ENCODE measurements at regions not wholly inside any gene's neighbourhood (a gene's known extent, or its start where the extent isn't known, plus 50 kb on each side); places are given as distances from the start of the nearest gene placed in this dataset.

- no peak for TF ChIP-seq GATA2 (IDR thresholded peaks at IDR 0.05; ENCODE audit: low read depth, low read length)
- no peak for TF ChIP-seq GATA3 (IDR thresholded peaks at IDR 0.05; ENCODE audit: low read depth, low read length)
These were observed 118.7 kb upstream of the BOD1 start for GRCh38 chr5:173735184-173735583.

DNA sequence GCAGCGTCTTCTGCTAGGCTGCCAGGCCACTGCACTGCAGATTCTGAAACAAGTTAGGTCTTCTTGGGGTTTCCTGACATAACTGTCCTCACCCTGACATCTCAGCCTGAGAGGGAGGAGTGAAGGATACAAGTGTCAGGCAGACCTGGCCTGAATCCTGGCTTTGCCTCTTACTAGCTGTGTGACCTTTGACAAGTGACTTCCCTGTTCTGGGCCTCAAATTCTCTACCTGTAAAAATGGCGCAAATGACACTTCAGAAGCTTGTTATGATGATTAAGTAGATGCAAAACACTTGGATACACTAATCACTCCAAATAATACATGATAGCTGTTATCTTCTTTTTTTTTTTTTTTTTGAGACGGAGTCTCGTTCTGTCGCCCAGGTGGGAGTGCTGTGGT lies 119.2 kb upstream of the BOD1 start:
- TF ChIP-seq GATA3 (IDR thresholded peaks at IDR 0.05; ENCODE audit: low read depth, low read length) = no peak
- TF ChIP-seq GATA2 (IDR thresholded peaks at IDR 0.05; ENCODE audit: low read depth, low read length) = no peak

DNA sequence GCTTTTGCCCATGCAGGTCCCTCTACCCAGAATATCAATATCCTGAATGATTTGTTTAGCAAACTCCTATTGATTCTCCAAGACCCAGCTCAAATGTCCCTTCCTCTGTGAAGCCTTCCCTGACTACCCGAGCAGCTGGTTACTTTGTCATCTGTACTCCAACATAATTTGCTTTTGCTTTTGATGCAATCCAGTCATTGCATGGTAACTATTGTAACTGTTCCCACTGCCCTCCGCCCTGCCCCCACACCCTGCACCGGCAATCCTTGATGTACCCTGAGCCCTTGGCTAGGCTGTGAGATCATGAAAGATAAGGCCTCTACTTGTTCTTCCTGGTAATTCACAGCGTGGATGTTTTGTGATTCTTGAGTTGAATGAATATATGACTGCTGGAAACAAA lies 119.9 kb upstream of the BOD1 start:
- no peak for TF ChIP-seq GATA3 (IDR thresholded peaks at IDR 0.05; ENCODE audit: low read depth, low read length)
- TF ChIP-seq GATA2 (IDR thresholded peaks at IDR 0.05; ENCODE audit: low read depth, low read length) = peak; percentile 60

GRCh38 chr5:173736923-173737412 lies 120.5 kb upstream of the BOD1 start:
- TF ChIP-seq GATA2 (IDR thresholded peaks at IDR 0.05; ENCODE audit: low read depth, low read length) (no peak), GATA3 (IDR thresholded peaks at IDR 0.05; ENCODE audit: low read depth, low read length) (no peak)

DNA sequence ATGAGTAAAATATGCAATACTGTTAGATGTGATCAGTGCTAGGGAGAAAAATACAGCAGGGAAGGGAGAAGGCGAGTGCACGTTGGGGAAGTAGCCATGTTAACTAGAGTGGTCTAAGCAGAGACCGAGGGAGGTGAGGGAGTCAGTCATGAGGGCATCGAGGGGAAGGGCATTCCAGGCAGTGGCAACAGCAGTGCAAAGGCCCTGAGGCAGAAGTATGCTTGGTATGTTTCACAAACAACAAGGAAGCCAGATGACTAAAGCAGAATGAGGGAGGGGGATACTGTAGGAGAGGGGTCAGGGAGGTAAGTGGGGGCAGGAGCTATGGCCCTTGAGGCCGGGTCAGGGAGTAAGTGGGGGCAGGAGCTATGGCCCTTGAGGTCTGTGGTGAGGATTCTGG lies 123.3 kb upstream of the BOD1 start:
- TF ChIP-seq GATA2 (IDR thresholded peaks at IDR 0.05; ENCODE audit: low read depth, low read length) = no peak
- no peak for TF ChIP-seq GATA3 (IDR thresholded peaks at IDR 0.05; ENCODE audit: low read depth, low read length)

GRCh38 chr5:173740400-173740799 lies 124.0 kb upstream of the BOD1 start:
- TF ChIP-seq GATA2 (IDR thresholded peaks at IDR 0.05; ENCODE audit: low read depth, low read length) = no peak
- TF ChIP-seq GATA3 (IDR thresholded peaks at IDR 0.05; ENCODE audit: low read depth, low read length) = no peak

DNA sequence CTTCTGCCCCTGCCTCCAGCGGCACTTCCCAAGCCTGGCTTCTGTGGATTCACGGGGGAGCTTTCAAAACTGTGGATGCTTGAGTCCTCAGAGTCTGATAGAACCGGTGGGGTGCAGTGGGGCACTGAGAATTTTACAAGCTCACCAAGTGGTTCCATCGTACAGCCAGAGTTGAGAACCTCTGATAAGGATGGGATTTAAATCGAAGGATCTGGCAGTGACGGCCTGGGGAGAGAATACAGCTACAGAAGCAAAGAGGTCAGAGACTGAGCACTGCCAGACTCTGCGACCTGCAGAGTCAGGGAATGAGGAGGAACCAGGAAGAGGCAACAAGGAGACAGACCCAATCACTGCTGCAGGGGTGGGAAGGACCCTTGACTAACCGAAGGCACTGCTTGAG lies 124.6 kb upstream of the BOD1 start:
- TF ChIP-seq GATA3 (IDR thresholded peaks at IDR 0.05; ENCODE audit: low read depth, low read length) (no peak), GATA2 (IDR thresholded peaks at IDR 0.05; ENCODE audit: low read depth, low read length) (no peak)

DNA sequence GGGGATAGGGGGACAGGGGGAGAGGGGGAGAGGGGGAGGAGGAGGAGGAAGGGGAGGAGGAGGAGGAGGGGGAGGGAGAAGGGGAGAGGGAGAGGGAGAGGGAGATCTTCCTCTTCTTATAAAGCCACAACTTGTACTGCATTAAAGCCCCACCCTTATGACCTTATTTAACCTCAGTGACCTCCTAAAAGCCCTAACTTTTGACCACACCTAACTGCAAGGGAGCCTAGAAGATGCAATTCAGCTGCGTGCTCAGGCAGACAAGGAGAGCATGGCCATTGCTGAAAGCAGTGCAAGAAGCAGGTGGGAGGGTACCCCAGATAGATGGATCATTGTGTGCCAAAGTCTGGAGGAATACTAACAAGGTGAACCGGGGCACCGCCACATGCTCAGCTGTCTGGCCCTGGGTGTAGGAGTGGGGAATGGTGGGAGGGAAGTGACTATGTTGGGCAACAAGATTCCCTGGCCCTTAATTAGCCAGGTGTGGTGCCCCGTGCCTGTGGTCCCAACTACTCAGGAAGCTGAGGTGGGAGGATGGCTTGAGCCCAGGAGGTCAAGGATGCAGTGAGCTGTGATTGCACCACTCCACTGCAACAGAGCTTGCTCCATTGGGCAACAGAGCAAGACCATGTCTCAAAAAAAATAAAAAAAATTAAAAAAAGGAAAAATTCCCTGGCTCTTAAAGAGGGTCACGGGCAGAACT lies 125.4 kb upstream of the BOD1 start:
- TF ChIP-seq GATA2 (IDR thresholded peaks at IDR 0.05; ENCODE audit: low read depth, low read length) = no peak
- no peak for TF ChIP-seq GATA3 (IDR thresholded peaks at IDR 0.05; ENCODE audit: low read depth, low read length)

DNA sequence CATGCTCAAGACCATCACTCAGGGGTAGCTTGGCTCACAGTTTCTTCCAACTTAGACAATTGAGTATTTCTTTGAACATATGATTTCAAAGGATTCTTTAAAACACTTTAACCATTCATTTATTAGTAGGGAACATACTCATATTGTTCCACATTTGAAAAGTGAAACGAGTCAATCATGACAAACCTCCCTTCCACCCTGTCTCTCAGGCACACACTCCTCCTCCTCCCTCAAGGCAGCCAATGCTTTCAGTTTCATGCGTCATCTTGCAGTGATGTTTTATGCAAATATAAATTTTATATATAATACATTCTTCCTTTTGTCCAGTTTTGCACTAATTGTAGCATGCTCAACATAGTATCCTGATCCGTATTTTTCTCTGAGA lies 126.0 kb upstream of the BOD1 start:
- TF ChIP-seq GATA3 (IDR thresholded peaks at IDR 0.05; ENCODE audit: low read depth, low read length) (no peak), GATA2 (IDR thresholded peaks at IDR 0.05; ENCODE audit: low read depth, low read length) (no peak)

GRCh38 chr5:173743641-173744343 lies 127.3 kb upstream of the BOD1 start:
- no peak for TF ChIP-seq GATA3 (IDR thresholded peaks at IDR 0.05; ENCODE audit: low read depth, low read length)
- TF ChIP-seq GATA2 (IDR thresholded peaks at IDR 0.05; ENCODE audit: low read depth, low read length) = no peak

GRCh38 chr5:173744551-173744950 lies 128.1 kb upstream of the BOD1 start:
- TF ChIP-seq GATA3 (IDR thresholded peaks at IDR 0.05; ENCODE audit: low read depth, low read length) (no peak), GATA2 (IDR thresholded peaks at IDR 0.05; ENCODE audit: low read depth, low read length) (no peak)

DNA sequence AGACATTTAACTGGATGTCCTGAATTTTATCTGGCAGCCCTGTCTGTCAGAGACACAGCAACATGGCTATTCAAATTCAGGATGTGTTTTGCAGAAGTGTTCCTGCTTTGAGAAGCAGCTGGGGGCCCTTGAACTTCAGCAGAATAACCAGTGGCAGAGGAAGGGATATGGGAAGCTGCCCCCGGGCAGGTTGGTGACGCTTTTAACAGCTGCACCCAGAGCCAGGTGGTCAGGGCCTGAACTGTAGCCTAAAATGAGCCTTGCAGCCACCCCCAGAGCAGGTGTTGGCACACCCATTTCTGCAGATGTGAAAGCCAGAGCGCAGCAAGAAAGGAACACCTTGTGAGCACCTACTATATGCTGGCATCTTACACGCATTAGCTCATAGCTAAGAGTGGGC lies 128.7 kb upstream of the BOD1 start:
- no peak for TF ChIP-seq GATA2 (IDR thresholded peaks at IDR 0.05; ENCODE audit: low read depth, low read length)
- TF ChIP-seq GATA3 (IDR thresholded peaks at IDR 0.05; ENCODE audit: low read depth, low read length) = no peak

DNA sequence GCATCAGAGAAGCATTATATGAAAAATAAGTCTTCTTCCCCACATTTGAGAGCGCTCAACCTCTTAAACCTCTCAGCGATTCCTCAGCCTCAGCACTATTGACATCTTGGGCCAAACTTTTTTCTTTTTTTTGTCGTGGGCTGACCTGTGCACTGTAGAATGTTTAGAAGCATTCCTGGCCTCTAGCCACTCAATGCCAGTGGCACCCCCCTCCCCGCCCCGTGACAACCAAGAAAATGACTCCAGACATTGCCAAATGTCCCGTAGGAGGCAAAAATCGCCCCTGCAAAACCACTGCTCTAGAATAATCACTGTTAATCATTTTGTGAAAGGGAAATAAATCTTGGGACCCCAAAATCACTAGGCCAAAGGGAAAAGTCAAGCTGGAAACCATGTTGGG lies 129.1 kb upstream of the BOD1 start:
- TF ChIP-seq GATA3 (IDR thresholded peaks at IDR 0.05; ENCODE audit: low read depth, low read length) = no peak
- no peak for TF ChIP-seq GATA2 (IDR thresholded peaks at IDR 0.05; ENCODE audit: low read depth, low read length)

- TF ChIP-seq GATA2 (IDR thresholded peaks at IDR 0.05; ENCODE audit: low read depth, low read length) (no peak), GATA3 (IDR thresholded peaks at IDR 0.05; ENCODE audit: low read depth, low read length) (no peak)
These were observed 129.7 kb upstream of the BOD1 start for GRCh38 chr5:173746047-173746646.

GRCh38 chr5:173747876-173748275 lies 131.4 kb upstream of the BOD1 start:
- no peak for TF ChIP-seq GATA2 (IDR thresholded peaks at IDR 0.05; ENCODE audit: low read depth, low read length)
- no peak for TF ChIP-seq GATA3 (IDR thresholded peaks at IDR 0.05; ENCODE audit: low read depth, low read length)
